HTR-8/SVneo (cell line): ENCODE measurements at regions not wholly inside any gene's neighbourhood (a gene's known extent, or its start where the extent isn't known, plus 50 kb on each side); places are given as distances from the start of the nearest gene placed in this dataset.
A peak's percentile ranks its signal among the peaks of the same experiment; 100 is the strongest.

Experiments
- DNase-seq: peaks from one replicate; pipeline ENCODE4 v3.0.0; 2011; ENCODE audit warnings: low spot score, mixed read lengths; ENCODE audit not compliant: insufficient read length
- FAIRE-seq: peaks from 2 replicates; lab custom pipeline; 2011; peaks lifted over from hg19 to GRCh38; lab: Jason Lieb, UNC

GRCh38 chr7:41384418-41384817 lies 318.5 kb downstream of the INHBA start:
- FAIRE-seq: no peak
- no peak for DNase-seq

GRCh38 chr7:41383596-41383995 lies 319.3 kb downstream of the INHBA start:
- no peak for FAIRE-seq
- DNase-seq: no peak

GRCh38 chr7:41378156-41378555 lies 324.7 kb downstream of the INHBA start:
- FAIRE-seq (no peak), DNase-seq (no peak)

- DNase-seq: no peak
- no peak for FAIRE-seq
These were observed 327.3 kb downstream of the INHBA start for GRCh38 chr7:41375582-41375981.

GRCh38 chr7:41374150-41374848 lies 328.6 kb downstream of the INHBA start:
- no peak for DNase-seq
- FAIRE-seq: no peak

- FAIRE-seq: no peak
These were observed 334.7 kb downstream of the INHBA start for GRCh38 chr7:41367967-41368882.

GRCh38 chr7:41351091-41351490 lies 351.8 kb downstream of the INHBA start:
- FAIRE-seq: no peak

More at GRCh38 chr7:41367967-41368882, 334.7 kb downstream of the INHBA start:
- no peak for DNase-seq

GRCh38 chr7:41346878-41347277 lies 356.0 kb downstream of the INHBA start:
- FAIRE-seq: no peak

More at GRCh38 chr7:41351091-41351490, 351.8 kb downstream of the INHBA start:
- DNase-seq: no peak

GRCh38 chr7:41339913-41340676 lies 362.8 kb downstream of the INHBA start:
- DNase-seq (no peak), FAIRE-seq (no peak)

More at GRCh38 chr7:41346878-41347277, 356.0 kb downstream of the INHBA start:
- no peak for DNase-seq

GRCh38 chr7:41336981-41337380 lies 365.9 kb downstream of the INHBA start:
- FAIRE-seq (no peak), DNase-seq (no peak)

GRCh38 chr7:41336455-41336952 lies 366.4 kb downstream of the INHBA start:
- DNase-seq: no peak
- no peak for FAIRE-seq

GRCh38 chr7:41334071-41334862 lies 368.6 kb downstream of the INHBA start:
- no peak for FAIRE-seq

GRCh38 chr7:41333511-41333910 lies 369.4 kb downstream of the INHBA start:
- DNase-seq (peak; percentile 22), FAIRE-seq (no peak)

More at GRCh38 chr7:41334071-41334862, 368.6 kb downstream of the INHBA start:
- no peak for DNase-seq

GRCh38 chr7:41331194-41331593 lies 371.7 kb downstream of the INHBA start:
- FAIRE-seq (no peak), DNase-seq (no peak)

GRCh38 chr7:41328544-41328943 lies 374.3 kb downstream of the INHBA start:
- no peak for DNase-seq
- no peak for FAIRE-seq

GRCh38 chr7:41328131-41328530 lies 374.8 kb downstream of the INHBA start:
- no peak for DNase-seq
- FAIRE-seq: no peak

- FAIRE-seq (no peak), DNase-seq (no peak)
These were observed 376.3 kb downstream of the INHBA start for GRCh38 chr7:41326616-41327015.

- no peak for DNase-seq
- no peak for FAIRE-seq
These were observed 379.1 kb downstream of the INHBA start for GRCh38 chr7:41323806-41324205.

GRCh38 chr7:41319581-41319980 lies 383.3 kb downstream of the INHBA start:
- FAIRE-seq: no peak

More at GRCh38 chr7:41319581-41319980, 383.3 kb downstream of the INHBA start:
- DNase-seq: no peak
